Ureter (tissue), 1 donor: ENCODE measurements at regions not wholly inside any gene's neighbourhood (a gene's known extent, or its start where the extent isn't known, plus 50 kb on each side); places are given as distances from the start of the nearest gene placed in this dataset.
"Not testable (repeated sequence)": the region's sequence is repeated elsewhere in the genome, so short reads cannot be mapped to it uniquely, and the experiment has no call there.

Source experiments
- DNase-seq: peaks from one replicate; pipeline ENCODE4 v3.0.0-alpha.2; 2020; ENCODE audit warnings: low spot score
- donor health status: DM: yes; HTN: yes; CAD: no.

DNA sequence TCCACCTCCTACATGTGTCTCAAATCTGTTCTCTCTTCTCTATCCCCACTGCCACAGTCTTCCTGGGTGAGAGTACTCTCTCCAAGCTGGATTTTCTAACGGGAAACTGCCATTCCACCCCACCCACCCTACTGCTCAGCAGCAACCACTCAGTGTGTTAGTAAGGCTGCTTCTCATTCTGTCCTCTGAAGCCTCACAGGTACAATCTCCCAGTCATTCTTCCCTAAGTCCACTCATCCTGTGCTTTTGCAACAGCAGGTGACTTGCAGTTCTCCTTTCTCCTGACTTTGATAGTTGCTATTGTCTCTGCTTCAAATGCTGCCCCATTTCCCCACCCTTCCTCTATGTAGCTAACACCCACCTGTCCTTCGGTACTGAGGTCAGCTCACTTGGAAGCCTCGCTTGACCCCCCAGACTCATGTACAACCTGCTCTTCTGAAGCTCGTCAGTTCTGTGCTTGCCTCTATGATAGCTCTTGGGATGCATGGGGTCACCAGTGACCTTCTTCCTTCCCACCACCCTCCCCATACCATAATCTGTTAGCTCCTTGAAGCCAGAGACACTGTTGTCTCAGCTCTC, 188.9 kb downstream of the RRAGC start:
- peak; percentile 4 for DNase-seq

- peak; percentile 28 for DNase-seq
These were observed 191.9 kb downstream of the RRAGC start for GRCh38 chr1:38667626-38668025.

GRCh38 chr1:38662126-38662525, 197.4 kb downstream of the RRAGC start:
- DNase-seq = no peak

DNA sequence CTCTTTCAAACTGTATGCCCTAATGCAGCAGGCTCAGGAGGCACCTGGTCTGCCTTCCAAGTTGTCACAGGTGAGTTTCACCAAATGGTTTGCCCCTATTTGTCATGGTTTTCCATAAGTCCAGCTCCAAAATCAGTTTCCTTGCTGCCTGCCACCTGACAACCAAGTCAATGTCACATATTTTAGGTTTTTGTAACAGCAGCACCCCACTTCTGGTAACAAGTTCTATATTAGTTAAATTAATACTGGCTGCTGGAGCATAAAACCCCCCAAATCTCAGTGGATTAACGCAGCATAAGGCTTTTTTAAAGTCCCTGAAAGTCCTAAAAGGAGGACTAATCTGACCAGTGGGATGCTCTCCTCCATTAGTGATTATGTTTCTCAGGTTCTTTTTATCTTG, 200.7 kb downstream of the RRAGC start:
- no peak for DNase-seq

- no peak for DNase-seq
These were observed 201.7 kb downstream of the RRAGC start for GRCh38 chr1:38657873-38658272.

- DNase-seq = no peak
These were observed 202.2 kb downstream of the RRAGC start for GRCh38 chr1:38657207-38657840.

DNA sequence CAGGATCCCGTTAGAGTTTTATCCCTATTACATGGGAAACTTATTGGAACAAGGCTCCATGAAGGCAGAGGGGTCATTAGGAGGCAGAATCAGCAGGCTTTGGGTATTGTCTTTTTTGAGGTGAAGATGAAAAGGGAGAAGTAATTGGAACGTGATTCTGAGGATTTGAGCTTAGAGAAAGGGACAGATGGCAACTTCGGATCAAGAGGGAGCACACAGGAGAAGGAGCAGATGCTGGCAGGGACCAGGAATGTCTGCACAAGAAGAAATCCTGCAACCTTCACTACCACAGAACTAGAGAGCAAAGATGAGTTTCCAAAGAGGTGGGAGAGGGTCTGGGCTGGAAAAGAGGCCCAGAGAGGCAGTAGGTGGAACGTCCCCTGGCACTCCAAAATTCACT, 202.8 kb downstream of the RRAGC start:
- DNase-seq = no peak

DNA sequence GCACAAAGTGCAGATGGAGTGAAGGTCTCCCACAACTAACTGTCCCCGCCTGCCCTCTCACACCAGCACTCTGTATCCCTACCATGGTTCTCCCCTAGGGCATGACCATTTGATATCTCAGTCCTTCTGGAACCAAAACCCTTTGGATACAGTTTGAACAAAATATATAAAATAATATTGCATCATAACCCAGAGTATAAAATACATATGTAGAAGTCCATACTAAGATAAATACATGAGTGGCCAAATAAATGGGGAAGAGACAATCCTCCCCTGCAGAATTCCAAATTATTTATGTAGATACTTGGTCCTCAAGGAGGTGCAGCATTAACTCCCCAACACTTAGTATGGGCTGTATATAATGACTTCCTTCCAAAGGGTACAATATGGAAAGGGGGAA, 207.4 kb downstream of the RRAGC start:
- no peak for DNase-seq

DNA sequence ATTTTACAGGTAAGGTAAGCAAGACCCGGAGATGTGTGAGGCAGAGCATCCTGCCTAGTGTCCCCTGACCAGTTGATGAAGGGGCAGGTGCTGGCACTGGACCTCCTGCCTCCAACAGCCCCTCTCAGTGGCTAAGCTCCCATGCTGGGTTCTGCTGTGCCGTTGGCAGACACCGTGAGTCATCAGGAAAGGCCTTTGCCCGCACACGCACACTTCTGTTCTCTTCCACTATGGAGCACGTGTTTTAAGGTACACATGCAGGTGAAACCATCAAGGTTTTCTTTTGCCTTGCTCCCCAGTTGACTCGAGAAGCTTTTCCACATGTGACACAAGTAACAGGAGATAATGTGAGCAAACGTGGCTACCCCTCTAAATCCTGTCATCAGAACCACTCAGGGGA, 207.9 kb downstream of the RRAGC start:
- no peak for DNase-seq

GRCh38 chr1:38648417-38648816, 211.2 kb downstream of the RRAGC start:
- DNase-seq = no peak

DNA sequence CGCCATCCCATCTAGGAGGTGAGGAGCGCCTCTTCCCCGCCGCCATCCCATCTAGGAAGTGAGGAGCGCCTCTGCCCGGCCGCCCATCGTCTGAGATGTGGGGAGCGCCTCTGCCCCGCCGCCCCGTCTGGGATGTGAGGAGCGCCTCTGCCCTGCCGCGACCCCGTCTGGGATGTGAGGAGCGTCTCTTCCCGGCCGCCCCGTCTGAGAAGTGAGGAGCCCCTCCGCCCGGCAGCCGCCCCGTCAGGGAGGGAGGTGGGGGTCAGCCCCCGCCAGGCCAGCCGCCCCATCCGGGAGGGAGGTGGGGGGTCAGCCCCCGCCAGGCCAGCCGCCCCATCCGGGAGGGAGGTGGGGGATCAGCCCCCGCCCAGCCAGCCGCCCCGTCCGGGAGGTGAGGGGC, 212.2 kb downstream of the RRAGC start:
- DNase-seq = not testable (repeated sequence)

- DNase-seq = no peak
These were observed 215.5 kb downstream of the RRAGC start for GRCh38 chr1:38644092-38644491.

DNA sequence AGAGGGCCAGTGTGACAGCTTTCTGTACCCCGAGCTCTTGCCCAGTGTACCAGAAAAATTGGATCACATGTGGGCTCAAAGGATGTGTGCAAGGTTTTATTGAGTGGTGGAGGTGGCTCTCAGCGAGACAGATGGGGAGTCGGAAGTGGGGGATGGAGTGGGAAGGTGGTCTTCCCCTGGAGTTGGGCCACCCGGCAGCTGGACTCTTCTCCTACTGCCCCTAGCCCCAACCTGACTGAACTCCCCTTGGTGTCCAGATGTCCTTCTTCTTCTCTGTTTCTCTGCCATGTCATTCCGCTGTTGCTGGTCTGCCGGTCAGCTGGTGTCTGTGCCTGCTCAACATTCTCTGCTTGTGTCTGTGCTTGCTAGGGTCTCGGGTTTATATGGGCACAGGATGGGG, 217.9 kb downstream of the RRAGC start:
- DNase-seq = no peak

DNA sequence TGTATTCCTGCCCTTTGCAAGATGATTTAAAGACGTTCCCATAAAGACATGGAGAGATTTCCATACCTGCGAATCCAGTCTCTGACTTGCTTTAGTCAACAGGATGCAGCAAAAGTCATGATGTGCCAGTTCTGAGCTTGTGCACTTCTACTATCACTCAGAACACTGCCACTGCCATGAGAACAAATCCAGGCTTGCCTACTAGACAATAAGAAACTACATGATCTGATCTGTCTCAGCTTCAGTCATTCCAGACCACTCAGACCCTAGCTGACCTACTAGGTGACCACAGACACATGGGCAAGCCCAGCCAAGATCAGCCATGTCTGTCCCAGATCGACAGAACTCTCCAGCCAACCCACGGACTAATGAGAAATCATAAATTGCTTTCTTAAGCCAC, 219.2 kb downstream of the RRAGC start:
- no peak for DNase-seq

GRCh38 chr1:38628241-38628640, 231.3 kb downstream of the RRAGC start:
- no peak for DNase-seq

DNA sequence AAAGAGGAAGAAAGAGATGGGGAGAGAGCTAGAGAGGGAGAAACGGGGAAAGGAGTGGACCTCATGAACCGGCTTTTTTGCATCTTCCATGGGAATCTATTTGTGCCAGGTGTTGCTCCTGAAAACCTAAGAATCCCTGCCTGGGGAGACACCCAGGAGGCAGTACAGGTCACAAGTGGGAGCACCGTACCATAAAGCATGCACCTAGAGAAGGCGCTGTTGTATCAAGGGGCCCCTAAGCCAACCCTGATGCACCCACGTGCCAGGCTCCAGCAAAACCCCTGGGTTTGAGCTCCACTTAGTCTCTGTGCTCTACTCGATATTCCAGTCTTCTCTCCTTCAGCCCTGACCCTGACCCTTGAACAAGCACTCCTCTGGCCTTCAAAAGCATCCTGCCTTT, 233.6 kb downstream of the RRAGC start:
- no peak for DNase-seq

GRCh38 chr1:38624336-38625039, 235.1 kb downstream of the RRAGC start:
- no peak for DNase-seq

- no peak for DNase-seq
These were observed 236.0 kb downstream of the RRAGC start for GRCh38 chr1:38623529-38623928.

DNA sequence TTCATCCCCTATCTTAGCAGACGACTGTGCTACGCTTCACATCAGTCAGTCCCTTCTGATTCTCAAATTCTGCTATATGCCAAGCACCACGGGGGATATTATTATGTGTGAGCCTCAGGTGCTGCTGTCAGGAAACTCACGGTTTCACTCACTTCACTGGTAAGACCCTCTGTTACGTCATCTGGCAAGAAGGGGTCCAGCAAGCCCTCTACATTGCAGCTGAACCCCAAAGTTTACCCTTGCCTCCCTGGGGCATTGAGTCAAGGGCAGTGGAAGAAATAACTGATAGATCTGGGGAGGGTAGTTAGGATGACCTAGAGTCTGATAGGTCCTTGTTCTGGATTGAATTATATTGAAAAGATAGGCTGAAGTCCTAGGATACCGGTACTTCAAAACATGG, 237.4 kb downstream of the RRAGC start:
- DNase-seq = no peak

GRCh38 chr1:38616846-38617245, 242.7 kb downstream of the RRAGC start:
- no peak for DNase-seq

- no peak for DNase-seq
These were observed 243.9 kb downstream of the RRAGC start for GRCh38 chr1:38615680-38616079.

DNA sequence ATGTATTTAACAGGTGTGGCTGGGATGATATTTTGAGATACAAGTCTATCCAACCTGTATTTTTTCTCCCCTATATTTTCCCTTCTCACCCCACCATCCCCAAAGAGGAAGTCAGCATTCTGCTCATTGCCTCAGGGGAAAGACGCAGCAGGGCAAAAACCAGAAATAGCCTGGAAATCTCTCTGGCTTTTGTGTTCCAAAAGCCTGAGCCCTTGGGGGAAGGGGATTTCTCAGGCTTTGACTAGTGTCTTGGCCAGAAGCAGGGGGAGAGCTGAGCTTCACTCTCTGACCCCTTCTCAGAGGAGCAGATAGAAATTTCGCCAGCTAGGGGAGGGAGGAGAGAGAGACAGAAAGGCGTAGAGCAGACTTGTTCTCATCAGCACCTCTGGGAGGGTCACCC, 244.7 kb downstream of the RRAGC start:
- no peak for DNase-seq

GRCh38 chr1:38613996-38614395, 245.6 kb downstream of the RRAGC start:
- DNase-seq = no peak

GRCh38 chr1:38612951-38613350, 246.6 kb downstream of the RRAGC start:
- DNase-seq = no peak
